Right lung (tissue), 2 donors: ENCODE measurements at regions not wholly inside any gene's neighbourhood (a gene's known extent, or its start where the extent isn't known, plus 50 kb on each side); places are given as distances from the start of the nearest gene placed in this dataset.
"Not testable (repeated sequence)": the region's sequence is repeated elsewhere in the genome, so short reads cannot be mapped to it uniquely, and the experiment has no call there.

Experiments
- DNase-seq, 2 donors: peaks; one replicate each; pipeline ENCODE4 v3.0.0-alpha.2; 2013

GRCh38 chr3:102905811-102906210 lies 471.0 kb downstream of the ZPLD1 start:
- no peak for DNase-seq

DNA sequence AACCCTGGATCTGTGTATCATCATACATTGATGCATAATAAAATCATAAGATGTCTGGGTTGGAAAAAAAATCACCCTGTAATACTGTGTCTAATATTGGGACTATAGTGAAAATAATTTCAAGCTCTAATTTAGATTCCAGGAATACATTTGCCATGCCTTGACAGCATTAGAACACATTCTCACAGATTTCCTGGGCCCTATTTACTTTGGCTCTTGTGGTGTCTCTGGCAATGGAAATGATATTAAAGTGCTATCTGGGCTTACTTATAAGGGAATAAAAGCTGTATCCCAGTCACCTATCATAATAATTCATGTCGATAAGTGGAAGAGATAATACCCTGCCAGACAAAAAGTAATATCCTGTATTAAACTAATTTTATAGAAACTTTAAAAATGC lies 472.0 kb downstream of the ZPLD1 start:
- no peak for DNase-seq

DNA sequence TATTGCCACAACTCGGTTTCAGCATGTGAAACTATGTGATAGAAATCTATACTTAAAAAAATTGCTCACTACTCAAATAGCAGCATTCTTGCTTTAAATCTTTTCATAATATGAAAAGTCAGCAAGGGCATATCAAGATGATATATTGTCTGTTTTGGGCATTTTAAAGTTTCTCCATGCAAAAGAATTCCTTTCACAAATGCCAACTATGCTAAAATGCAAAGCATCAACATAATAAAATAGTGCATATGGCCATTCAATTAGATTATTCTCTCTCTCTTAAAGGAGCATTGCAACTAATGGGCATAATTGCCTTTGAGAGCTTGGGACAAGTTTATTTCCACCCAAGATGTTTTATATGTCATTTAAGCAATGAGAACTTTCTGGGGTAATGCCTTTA lies 475.1 kb downstream of the ZPLD1 start:
- DNase-seq = no peak

GRCh38 chr3:102916532-102916931 lies 481.7 kb downstream of the ZPLD1 start:
- no peak for DNase-seq

GRCh38 chr3:102926618-102927017 lies 491.8 kb downstream of the ZPLD1 start:
- DNase-seq = no peak

- DNase-seq = no peak
These were observed 498.6 kb downstream of the ZPLD1 start for GRCh38 chr3:102933377-102933776.

GRCh38 chr3:102936511-102937045 lies 501.8 kb downstream of the ZPLD1 start:
- peak; percentile 22 to 30 for DNase-seq

DNA sequence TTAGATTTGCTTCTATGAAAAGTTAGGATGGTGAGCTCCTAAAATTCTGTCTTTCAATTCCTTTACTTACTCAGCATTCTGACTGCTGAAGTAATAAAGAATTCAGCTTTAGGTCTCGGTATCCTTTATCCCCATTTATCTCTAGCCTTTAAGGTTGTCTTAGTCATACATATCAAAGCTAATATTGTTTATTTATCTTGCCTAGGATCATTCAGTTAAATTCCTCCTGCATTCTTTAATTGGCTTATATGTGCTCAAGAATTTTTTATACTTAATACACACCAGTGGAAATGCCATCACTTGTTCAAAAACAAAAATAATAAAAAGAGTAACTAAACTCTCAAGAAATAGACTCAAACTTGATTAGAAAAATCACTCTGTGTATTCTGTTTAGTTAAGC lies 507.0 kb downstream of the ZPLD1 start:
- no peak for DNase-seq

GRCh38 chr3:102946445-102946844 lies 511.6 kb downstream of the ZPLD1 start:
- DNase-seq = not testable (repeated sequence)

GRCh38 chr3:102972350-102972749 lies 537.5 kb downstream of the ZPLD1 start:
- no peak for DNase-seq

DNA sequence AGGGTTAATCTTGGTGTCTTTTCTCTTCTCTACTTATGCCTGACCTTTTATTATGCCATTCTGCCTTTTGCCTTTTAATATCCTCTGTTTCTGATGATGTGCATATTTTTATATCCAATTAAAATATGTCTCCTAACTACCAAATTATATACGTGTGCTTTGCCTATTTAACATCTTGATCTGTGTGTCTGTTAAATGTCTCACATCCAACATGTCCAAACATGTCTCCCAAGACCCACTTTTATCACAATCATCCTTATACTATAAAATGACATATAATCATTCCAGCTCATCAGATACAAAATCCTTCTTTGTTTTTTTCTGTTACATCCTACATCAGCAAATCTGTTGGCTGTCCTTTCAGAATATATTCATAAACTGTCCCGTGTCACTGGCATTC lies 539.5 kb downstream of the ZPLD1 start:
- no peak for DNase-seq

DNA sequence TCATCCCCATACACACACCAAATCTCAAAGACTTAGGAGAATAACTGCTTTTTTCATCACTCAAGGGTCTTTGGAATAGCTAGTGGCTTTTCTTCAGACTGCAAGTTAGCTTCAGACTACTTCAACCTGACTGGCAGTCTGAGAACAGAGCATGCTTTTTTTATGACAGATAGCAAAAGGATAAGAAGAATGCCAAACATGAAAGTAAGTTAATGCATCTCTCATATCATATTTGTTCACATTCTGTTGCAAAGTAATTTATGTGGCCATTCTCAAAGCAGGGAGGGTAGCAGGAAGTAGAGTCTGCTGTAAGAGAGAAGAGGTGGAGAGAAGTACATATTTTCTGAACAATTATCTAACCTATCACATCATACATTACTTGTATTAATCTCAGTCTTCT lies 544.4 kb downstream of the ZPLD1 start:
- no peak for DNase-seq

GRCh38 chr3:102979682-102980354 lies 545.0 kb downstream of the ZPLD1 start:
- peak; percentile 78 to 80 for DNase-seq

- DNase-seq = no peak
These were observed 545.5 kb downstream of the ZPLD1 start for GRCh38 chr3:102980355-102980696.

DNA sequence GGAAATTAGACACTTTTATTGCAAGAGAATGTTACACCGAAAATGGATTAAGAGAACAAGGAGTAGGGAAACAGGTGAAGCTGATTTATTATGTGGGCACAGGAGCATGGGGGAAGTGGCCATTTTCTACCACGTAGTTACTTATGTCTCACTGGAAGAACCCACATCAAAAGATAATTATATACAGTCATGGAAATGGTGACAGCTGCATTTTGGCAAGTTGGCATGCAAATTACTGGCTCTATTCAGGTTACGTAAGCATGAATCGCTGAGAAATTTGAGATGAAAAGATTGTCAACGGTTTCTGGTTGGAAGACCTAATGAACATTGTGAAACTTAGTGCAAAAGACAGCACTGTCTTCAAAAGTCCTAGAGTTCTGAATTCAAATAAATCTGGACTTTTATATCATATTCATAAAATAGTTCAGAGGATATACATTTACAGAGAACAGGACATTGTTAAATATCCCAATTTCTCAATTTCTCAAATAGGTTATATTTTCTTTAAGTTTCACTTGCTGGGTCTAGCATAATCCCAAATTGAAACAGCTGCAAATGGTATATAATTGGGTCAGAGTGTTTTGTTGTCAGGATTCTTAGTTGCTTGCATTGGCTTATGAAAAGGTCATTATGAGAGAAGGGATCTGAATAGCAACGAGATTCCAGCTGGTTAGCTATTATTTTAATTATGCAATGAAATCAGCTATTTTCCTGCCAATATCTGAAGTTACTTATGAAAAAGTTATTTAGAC lies 567.8 kb downstream of the ZPLD1 start:
- peak; percentile 19 to 30 for DNase-seq

DNA sequence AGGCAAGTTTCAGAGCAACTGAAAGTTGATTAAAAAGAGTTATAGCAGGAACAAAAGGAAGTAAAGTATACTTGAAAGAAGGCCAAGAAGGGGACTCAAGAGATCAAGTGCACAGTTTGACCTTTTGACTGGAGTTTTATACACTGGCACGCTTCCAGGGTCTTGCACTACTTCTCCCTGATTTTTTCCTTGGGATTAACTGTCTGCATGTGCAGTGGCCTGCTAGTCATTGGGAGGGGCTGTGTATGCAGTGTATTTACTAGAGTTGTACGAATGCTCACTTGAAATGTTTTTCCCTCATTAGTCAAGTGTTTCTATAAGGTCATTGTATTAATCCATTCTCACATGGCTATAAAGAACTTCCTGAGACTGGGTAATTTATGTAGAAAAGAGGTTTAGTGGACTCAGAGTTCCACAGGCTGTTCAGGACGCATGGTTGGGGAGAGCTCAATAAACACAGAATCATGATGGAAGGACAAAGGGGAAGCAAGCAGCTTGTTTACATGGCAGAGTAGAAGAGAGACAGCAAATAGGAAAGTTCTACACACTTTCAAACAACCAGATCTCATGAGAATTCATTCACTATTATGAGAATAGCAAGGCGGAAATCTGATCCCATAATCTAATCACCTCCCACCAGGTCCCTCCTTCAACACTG lies 571.8 kb downstream of the ZPLD1 start:
- no peak for DNase-seq

- DNase-seq = no peak
These were observed 574.8 kb downstream of the ZPLD1 start for GRCh38 chr3:103009609-103010008.

GRCh38 chr3:103025880-103026279 lies 591.1 kb downstream of the ZPLD1 start:
- DNase-seq = no peak

DNA sequence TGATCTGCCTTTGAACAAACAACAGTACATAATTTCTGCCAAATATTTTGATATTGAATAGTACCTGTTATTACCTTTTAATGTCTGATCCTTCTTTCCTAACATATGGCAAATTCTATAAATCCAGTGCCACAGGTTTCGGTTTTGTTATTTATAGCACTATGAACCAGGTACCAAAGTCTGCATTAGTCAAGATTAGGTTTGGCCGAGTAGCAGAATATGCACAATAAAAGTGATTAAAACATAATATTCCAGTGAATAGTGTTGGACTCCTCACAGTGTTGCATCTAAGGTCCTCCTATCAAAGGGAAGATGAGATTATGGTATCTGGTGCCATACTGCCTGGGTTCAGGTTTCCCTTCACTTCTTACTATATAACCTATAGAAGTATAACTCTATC lies 599.0 kb downstream of the ZPLD1 start:
- no peak for DNase-seq

DNA sequence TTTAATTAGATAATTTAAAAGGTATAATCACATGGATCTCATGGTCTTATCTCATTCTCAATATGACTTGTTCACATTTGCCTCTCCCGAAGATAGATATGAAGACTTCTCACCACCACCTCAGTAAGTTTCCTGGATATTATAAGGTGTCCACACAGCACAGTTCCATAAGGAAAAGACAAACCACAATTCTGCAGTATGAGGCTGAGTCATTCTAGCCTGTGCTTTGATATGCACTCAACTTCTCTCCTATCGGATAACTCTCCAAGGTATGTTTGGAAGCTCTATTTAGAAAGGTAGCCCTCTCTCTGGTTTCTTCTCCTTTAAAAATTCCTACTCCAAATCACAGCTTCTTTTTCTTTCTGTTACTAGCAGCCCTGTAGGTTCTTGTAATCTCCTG lies 612.8 kb downstream of the ZPLD1 start:
- no peak for DNase-seq

GRCh38 chr3:103048068-103048722 lies 613.4 kb downstream of the ZPLD1 start:
- no peak for DNase-seq

- peak; percentile 15 to 29 for DNase-seq
These were observed 617.5 kb downstream of the ZPLD1 start for GRCh38 chr3:103052236-103052830.
